GM18907 (cell line): ENCODE measurements at regions not wholly inside any gene's neighbourhood (a gene's known extent, or its start where the extent isn't known, plus 50 kb on each side); places are given as distances from the start of the nearest gene placed in this dataset.

Source experiments
- ATAC-seq: cut with Tn5 transposase; IDR thresholded peaks from one replicate; pipeline ENCODE4 v1.9.1; 2021; ENCODE audit warnings: mild to moderate bottlenecking, moderate library complexity; ENCODE audit not compliant: unreplicated experiment

DNA sequence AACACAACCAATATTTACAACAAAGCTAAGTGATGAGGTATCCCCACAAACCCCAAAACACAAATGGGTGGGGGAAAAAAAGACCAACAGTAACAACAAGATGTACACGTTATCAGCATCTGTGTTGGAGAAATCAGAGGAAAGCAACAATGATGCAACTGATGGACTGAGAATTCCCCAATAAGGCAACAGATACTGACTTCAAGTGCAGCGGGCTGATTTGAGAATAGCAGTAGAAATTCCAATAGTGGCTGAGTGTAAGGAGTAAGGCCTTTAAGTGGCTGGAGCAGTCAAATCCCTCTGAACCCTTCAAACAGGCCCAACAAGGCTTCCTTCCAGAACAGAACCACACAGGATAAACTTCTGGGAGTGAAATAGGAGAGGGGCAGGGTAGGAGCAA is 97.6 kb downstream of the TM2D1 start:
- no peak for ATAC-seq

DNA sequence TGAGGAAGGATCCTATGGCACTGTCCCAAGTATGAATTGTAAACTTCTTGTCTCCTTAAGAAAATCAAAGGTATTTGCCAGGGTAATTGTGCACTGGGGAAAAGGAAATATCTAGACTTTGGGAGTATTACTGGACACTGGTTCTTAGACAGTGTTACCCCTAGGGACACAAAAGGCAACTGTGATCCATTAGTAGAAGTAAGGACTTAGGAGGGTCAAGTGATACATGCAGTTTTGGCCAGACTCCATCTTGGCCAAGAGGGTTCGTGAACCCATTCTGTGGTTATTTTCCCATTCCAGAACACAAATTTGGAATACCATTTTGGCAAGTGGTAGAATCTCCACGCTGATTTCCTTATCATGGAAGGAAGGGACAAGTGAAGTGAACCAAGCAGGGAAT is 98.1 kb downstream of the TM2D1 start:
- ATAC-seq = no peak

DNA sequence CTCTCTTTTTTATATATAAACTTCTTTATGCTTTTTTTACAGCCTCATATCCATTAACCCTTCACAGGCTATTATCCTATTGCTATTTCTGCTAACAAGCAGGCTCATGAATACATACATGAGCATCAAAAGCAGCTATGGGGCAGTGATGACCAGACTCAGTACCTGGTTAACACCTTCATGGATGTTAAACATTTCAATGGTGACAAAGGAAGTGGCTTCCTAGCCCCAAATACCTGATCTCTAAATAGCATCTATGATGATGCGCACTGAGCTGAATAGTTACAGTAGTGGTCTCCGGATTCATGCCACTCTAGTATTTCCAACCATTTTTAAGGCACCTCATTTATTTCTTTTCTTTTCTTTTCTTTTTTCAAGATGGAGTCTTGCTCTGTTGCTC is 101.1 kb downstream of the TM2D1 start:
- no peak for ATAC-seq

DNA sequence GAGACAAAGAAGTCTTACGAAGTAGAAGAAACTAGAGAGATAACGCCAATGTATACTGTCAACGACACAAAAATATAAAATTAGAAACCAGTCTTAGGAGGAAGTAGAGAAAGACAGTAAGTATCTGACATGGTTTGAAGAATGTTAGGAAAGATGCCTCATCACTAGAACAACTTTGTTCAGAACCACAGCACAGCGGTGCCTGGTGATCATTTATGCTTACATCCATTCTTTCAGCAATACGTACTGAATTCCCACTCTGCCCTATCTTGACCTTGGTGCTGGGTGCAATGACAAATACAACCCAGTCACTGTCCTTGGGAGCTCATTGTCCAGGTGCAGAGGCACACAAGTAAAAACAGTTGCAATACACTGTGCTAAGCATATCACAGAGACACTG is 104.4 kb downstream of the TM2D1 start:
- ATAC-seq = no peak

DNA sequence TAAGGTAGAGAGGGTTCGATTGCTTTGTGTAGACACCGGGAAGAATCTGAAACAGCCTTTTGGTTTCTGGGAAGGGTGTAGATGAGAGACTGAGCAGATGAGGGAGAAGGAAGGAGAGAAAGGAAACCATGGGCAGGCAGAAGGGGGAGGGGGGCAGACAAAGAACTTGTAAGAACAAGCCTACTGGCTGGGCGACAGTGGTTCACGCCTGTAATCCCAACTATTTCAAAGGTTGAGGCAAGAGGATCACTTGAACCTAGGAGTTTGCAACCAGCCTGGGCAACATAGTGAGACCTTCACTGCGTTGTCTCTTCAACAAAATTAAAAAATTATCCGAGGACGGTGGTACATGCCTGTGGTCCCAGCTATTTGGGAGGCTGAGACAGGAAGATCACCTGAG is 106.2 kb downstream of the TM2D1 start:
- no peak for ATAC-seq

DNA sequence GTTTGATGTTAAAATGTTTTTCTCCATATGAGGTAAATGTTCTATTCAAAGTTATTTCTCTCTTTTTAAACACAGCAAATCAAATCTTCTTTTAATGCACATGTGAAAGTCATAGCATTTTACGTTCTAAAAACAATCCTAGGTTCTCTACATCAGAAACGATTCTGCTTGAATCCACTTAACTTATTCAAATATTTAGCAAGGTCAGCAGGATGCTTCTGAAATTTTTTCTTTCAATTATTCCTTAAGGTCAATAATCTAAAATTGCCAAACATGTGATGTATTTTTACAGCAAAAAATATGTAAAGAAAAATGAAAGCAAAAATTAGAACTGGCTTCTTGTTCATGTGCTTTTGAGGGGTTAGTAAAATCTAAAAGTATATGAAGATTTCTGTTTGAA is 106.7 kb downstream of the TM2D1 start:
- no peak for ATAC-seq

DNA sequence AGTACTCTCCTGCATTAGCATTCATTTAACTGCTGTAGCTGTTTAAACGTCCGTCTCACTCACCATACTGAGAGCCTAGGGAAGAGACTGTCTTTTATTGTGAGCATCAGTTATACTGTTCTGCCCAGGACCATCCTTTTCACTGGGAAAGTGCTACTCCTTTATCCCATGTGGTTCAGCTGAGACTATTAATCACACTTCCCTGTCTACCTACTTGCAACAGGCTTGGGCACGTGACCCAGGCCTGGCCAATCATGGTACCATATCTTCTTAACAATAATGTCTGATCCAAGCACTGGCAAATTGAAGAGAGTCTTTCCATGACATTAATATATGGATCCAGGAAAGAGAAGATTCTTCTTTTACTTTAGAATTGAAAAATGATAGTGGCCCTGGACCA is 108.1 kb downstream of the TM2D1 start:
- ATAC-seq = no peak

- no peak for ATAC-seq
These were observed 112.3 kb downstream of the TM2D1 start for GRCh38 chr1:61612602-61613001.

DNA sequence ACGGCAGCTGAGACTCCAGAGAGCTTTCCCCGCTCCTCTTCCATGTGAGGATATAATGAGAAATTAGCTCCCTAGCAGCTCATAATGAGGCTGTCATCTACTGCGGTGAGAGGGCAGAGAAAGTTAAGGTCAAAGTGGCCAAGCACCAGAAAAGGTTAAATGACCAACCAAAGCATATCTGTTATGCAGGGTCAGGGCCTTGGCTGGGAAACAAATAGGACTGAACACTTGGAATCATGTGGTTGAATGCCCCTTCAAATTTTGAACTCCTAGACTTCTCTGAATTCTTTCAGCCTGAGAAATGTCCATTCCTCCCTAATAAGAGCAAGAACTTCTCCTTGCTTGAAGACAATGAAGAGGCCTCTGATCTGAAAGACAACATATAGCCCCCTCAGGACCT is 115.9 kb downstream of the TM2D1 start:
- ATAC-seq = no peak

- no peak for ATAC-seq
These were observed 117.5 kb downstream of the TM2D1 start for GRCh38 chr1:61607448-61607847.

DNA sequence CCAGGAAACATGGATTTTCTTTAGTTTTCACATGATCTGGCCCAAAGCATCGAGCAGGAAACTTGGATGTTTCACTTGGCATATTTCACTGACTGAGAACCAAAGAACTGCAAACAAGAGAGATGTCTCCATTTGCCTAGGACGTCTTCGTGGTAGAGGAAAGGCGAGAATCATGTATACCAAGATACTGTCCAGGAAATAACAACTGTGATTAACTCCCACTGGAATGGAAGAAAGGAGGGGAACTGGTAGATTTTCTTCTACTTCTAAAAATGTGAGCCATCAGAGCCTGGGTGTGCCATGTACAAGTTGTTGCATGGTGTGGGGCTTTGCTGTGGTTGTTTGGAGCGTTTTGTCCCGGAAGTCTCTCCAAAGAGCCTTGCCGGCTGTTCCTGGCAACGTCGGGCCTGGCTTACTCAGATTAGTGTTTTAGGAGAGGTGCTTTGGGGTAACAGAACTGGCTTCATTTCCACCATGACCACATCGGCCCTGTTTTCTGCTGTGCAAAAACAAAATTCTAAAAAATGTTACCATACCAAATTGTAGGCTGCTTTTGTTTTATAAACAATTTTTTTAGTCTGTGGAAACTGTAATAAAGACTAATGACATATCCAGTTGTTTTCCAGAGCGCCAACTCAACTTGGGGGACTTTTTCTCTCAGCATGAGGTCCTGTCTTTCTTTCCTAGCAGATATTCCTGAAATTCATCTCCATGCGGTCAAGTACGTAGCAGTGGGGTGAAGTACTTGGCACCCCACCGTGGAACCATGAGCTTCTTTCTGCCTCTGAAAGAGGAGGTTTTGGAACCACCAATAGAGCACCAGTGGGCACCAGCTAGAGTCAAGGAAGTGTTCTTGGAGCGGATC is 118.3 kb downstream of the TM2D1 start:
- no peak for ATAC-seq

GRCh38 chr1:61605607-61606321 is 119.2 kb downstream of the TM2D1 start:
- no peak for ATAC-seq

GRCh38 chr1:61604684-61605083 is 120.3 kb downstream of the TM2D1 start:
- ATAC-seq = no peak

GRCh38 chr1:61604261-61604660 is 120.7 kb downstream of the TM2D1 start:
- ATAC-seq = no peak

DNA sequence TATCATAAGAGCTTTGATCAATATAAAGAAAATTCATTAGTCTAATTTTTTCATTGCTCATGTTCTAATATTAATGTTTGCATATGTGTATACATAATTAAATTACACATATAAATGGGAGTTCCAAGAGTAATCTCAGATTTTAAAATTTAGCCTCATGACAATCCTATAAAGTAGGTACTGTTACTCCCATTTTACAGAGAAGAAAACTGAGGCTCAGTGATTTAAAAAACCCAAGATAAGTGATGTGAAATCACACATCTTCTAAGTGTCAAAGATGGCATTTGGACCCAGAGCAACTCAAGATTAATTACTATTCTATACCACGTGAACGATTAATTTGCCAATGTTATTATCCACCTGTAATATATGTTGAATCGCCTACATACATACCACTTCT is 122.3 kb downstream of the TM2D1 start:
- ATAC-seq = no peak

GRCh38 chr1:61597601-61598000 is 127.3 kb downstream of the TM2D1 start:
- ATAC-seq = no peak

- no peak for ATAC-seq
These were observed 131.6 kb downstream of the TM2D1 start for GRCh38 chr1:61593331-61593730.

- no peak for ATAC-seq
These were observed 133.6 kb downstream of the TM2D1 start for GRCh38 chr1:61591351-61591750.

- peak; percentile 96 for ATAC-seq
These were observed 135.9 kb downstream of the TM2D1 start for GRCh38 chr1:61588736-61589672.

- no peak for ATAC-seq
These were observed 139.2 kb downstream of the TM2D1 start for GRCh38 chr1:61585714-61586113.

DNA sequence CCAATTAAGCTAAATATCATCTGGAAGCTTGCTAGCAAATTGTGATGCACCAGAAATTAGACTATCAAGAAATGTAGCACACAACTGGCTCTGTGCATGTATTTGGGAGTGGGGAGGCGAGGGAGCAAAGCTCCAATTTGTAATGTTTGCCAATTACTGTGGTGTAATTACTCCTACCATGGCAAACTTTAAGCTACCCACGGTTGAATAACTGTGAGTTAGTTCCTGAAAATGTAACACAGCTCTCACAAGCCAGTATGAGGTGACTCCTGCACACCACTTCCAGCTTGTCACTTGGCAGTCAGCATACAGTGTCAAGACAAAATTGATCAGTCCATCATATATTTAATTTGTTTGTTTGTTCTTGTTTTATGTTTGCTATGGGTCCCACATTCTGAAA is 141.2 kb downstream of the TM2D1 start:
- no peak for ATAC-seq
